ENCODE measurements at regions not wholly inside any gene's neighbourhood (a gene's known extent, or its start where the extent isn't known, plus 50 kb on each side); places are given as distances from the start of the nearest gene placed in this dataset.

DNA sequence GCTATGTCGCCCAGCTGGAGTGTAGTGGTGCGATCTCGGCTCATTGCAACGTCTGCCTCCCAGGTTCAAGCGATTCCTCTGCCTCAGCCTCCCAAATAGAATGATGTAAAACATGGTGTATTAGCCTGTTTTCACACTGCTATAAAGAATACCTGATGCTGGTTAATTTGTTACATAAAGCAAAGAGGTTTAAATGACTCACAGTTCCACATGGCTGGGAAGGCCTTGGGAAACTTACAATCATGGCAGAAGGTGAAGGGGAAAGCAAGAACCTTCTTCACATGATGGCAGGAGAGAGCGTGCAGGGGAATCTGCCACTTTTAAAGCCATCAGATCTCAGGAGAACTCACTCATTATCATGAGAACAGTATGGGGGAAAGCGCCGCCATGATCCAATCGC is 1191.8 kb downstream of the ARAP2 start:
- no peak for TF ChIP-seq CTCF (IDR thresholded peaks at IDR 0.05)
- no peak for TF ChIP-seq POLR2A (IDR thresholded peaks at IDR 0.05)

Measured in right lobe of liver (tissue), 4 donors.